Panc1 (cell line): ENCODE measurements at regions not wholly inside any gene's neighbourhood (a gene's known extent, or its start where the extent isn't known, plus 50 kb on each side); places are given as distances from the start of the nearest gene placed in this dataset.

Experiments
- ATAC-seq: fragments of 200-7000 bp; cut with Tn5 transposase; 2 replicates; pipeline ENCODE4 v1.9.1; 2020; ENCODE audit warnings: mild to moderate bottlenecking, moderate library complexity
- BruUV-seq: library from RNA; stranded (reverse); fragments of 400-500 nt; replicated peaks from 2 replicates; lab custom pipeline; 2021; lab: Mats Ljungman, UMichigan
- CTCF ChIA-PET: fragments of 300-600 bp; sonication (Branson Sonifier 250); formaldehyde crosslinking; loops from one replicate; lab custom pipeline; 2022; ENCODE audit warnings: antibody characterized with exemption; lab: Charles Lee
- POLR2A ChIA-PET: fragments of 300-600 bp; sonication (Branson Sonifier 250); formaldehyde crosslinking; loops from one replicate; lab custom pipeline; 2022; ENCODE audit warnings: antibody characterized with exemption; lab: Charles Lee
- DNase-seq: peaks from one replicate; pipeline ENCODE4 v3.0.0-alpha.2; 2010; ENCODE audit warnings: low read depth, low spot score
- H3K27ac ChIP-seq: 2 replicates; pipeline ENCODE4 v1.5.1; 2011; ENCODE audit warnings: mild to moderate bottlenecking, low read length, inconsistent platforms
- H3K27me3 ChIP-seq: fragments of 200-500 bp; sonication (Bioruptor generic); 2 replicates; pipeline ENCODE4 v1.6.0; 2014; ENCODE audit warnings: low read length, inconsistent platforms; ENCODE audit not compliant: control insufficient read depth, insufficient read depth
- H3K36me3 ChIP-seq: fragments of 200-500 bp; sonication (Bioruptor generic); 2 replicates; pipeline ENCODE4 v1.5.1; 2014; ENCODE audit warnings: inconsistent platforms, mild to moderate bottlenecking, low read length, moderate library complexity; ENCODE audit not compliant: control insufficient read depth, insufficient read depth
- H3K4me1 ChIP-seq: 2 replicates; pipeline ENCODE4 v1.5.1; 2011; ENCODE audit warnings: inconsistent platforms, mild to moderate bottlenecking, low read length, moderate library complexity; ENCODE audit not compliant: control insufficient read depth, insufficient read depth
- H3K4me3 ChIP-seq, 2 experiments: 2 replicates each; pipeline ENCODE4 v1.5.1; 2011 to 2012; ENCODE audit warnings: low read depth in 2 of 2, low read length in 2 of 2, mild to moderate bottlenecking in 2 of 2, inconsistent platforms in 1 of 2, moderate library complexity in 1 of 2
- H3K9me3 ChIP-seq: fragments of 200-500 bp; sonication (Bioruptor generic); 2 replicates; pipeline ENCODE4 v1.5.1; 2014; ENCODE audit warnings: low read depth, mild to moderate bottlenecking, inconsistent platforms, low read length, moderate library complexity; ENCODE audit not compliant: control insufficient read depth, insufficient read depth
- CTCF ChIP-seq: fragments of 450-650 bp; IDR thresholded peaks from 2 replicates; pipeline ENCODE4 v1.5.1; 2017; ENCODE audit warnings: mild to moderate bottlenecking
- POLR2AphosphoS5 ChIP-seq: IDR thresholded peaks from 2 replicates; pipeline ENCODE4 v1.6.1; 2012; ENCODE audit warnings: mild to moderate bottlenecking, low read depth, low read length, moderate library complexity
- REST ChIP-seq, 2 experiments: IDR thresholded peaks; 2 replicates each; pipeline ENCODE4 v1.6.1; 2011 to 2012; ENCODE audit warnings: low read depth in 2 of 2, control low read depth in 1 of 2, low read length in 1 of 2, mild to moderate bottlenecking in 1 of 2, moderate library complexity in 1 of 2; ENCODE audit not compliant: insufficient read depth in 1 of 2
- SIN3A ChIP-seq: IDR thresholded peaks from 2 replicates; pipeline ENCODE4 v1.6.1; 2012; ENCODE audit warnings: low read depth, mild to moderate bottlenecking, low read length, moderate library complexity, borderline replicate concordance; ENCODE audit not compliant: insufficient read depth
- TCF7L2 ChIP-seq: IDR thresholded peaks from 2 replicates; pipeline ENCODE4 v1.6.1; 2011; ENCODE audit warnings: mild to moderate bottlenecking, low read depth, low read length, inconsistent platforms
- in situ Hi-C: cut with HindIII; loops from 2 replicates; pipeline ENCODE4 v1.10.0; 2016; ENCODE audit warnings: low sequenced_read_pairs, low pct_unique_long_range_greater_than_20kb
- intact Hi-C: fragments of 100-400 bp; cut with micrococcal nuclease; formaldehyde crosslinking; loops from one replicate; pipeline ENCODE4 v1.10.0; 2022; ENCODE audit not compliant: unreplicated experiment

GRCh38 chr4:163623787-163624186 lies 129.3 kb downstream of the TMA16 start:
- DNase-seq (no peak), ATAC-seq (no peak)
- ChIA-PET CTCF (no interaction called here), POLR2A (no interaction called here)
- no TSS peak for BruUV-seq
- H3K27me3 ChIP-seq: no peaks in the 10 kb centered on the region
- no peaks in the 10 kb centered on the region for H3K36me3 ChIP-seq
- H3K4me3 ChIP-seq: no peak overlapping the region
- intact Hi-C loops (no loop called here), in situ Hi-C loops (no loop called here)
- TF ChIP-seq TCF7L2: no peak
- no peak for TF ChIP-seq REST (IDR thresholded peaks at IDR 0.05; ENCODE audit: insufficient read depth in 1 of 2, low read depth in 2 of 2, low read length in 1 of 2)
- no peak for TF ChIP-seq POLR2AphosphoS5
- H3K27ac ChIP-seq: no peak overlapping the region
- H3K4me1 ChIP-seq: no peaks in the 10 kb centered on the region
- no peaks in the 10 kb centered on the region for H3K9me3 ChIP-seq

- ATAC-seq: no peak
- no peak for TF ChIP-seq POLR2AphosphoS5
- TF ChIP-seq SIN3A: no peak
- TF ChIP-seq TCF7L2: no peak
- no peak for TF ChIP-seq REST (IDR thresholded peaks at IDR 0.05; ENCODE audit: insufficient read depth in 1 of 2, low read depth in 2 of 2, low read length in 1 of 2)
- TF ChIP-seq CTCF: no peak
- Histone ChIP-seq H3K4me1 (no peaks in the 10 kb centered on the region), H3K27ac (no peak overlapping the region), H3K27me3 (no peaks in the 10 kb centered on the region), H3K9me3 (no peaks in the 10 kb centered on the region), H3K36me3 (no peaks in the 10 kb centered on the region), H3K4me3 (no peak overlapping the region)
- in situ Hi-C loops: no loop called here
- CTCF ChIA-PET: no interaction called here
- no TSS peak for BruUV-seq
- no peak for DNase-seq
- POLR2A ChIA-PET: no interaction called here
- intact Hi-C loops: no loop called here
Observed at GRCh38 chr4:163624727-163625126, 130.2 kb downstream of the TMA16 start.
